ENCODE measurements at regions not wholly inside any gene's neighbourhood (a gene's known extent, or its start where the extent isn't known, plus 50 kb on each side); places are given as distances from the start of the nearest gene placed in this dataset.

DNA sequence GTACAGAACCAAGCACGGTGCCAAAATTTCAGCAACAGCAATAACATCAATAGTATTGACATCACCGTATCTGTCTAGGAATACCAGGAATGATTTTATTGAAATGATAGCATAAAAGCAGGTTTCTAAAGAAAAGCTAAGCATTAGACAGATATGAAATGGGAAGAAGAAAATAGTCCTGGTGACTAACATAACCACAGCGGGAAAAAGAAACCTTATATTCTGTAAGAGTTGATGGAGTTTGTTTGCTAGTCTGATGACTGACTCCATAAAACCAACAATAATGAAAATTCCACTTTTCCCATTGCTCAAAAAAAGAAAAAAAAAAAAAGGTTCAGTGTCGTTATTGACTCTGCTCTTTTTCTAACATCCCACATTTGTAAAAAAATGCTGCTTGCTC lies 668.3 kb downstream of the IPMK start:
- TF ChIP-seq, protein P1, sequence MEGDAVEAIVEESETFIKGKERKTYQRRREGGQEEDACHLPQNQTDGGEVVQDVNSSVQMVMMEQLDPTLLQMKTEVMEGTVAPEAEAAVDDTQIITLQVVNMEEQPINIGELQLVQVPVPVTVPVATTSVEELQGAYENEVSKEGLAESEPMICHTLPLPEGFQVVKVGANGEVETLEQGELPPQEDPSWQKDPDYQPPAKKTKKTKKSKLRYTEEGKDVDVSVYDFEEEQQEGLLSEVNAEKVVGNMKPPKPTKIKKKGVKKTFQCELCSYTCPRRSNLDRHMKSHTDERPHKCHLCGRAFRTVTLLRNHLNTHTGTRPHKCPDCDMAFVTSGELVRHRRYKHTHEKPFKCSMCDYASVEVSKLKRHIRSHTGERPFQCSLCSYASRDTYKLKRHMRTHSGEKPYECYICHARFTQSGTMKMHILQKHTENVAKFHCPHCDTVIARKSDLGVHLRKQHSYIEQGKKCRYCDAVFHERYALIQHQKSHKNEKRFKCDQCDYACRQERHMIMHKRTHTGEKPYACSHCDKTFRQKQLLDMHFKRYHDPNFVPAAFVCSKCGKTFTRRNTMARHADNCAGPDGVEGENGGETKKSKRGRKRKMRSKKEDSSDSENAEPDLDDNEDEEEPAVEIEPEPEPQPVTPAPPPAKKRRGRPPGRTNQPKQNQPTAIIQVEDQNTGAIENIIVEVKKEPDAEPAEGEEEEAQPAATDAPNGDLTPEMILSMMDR (optimal IDR thresholded peaks at IDR 0.05 in 1 of 3, IDR thresholded peaks at IDR 0.05 in 1 of 3, conservative IDR thresholded peaks at IDR 0.05 in 1 of 3; ENCODE audit: extremely low read depth in 1 of 3, insufficient read depth in 2 of 3, low read length in 3 of 3), result no peak
- no peak for TF ChIP-seq EZH2 (IDR thresholded peaks at IDR 0.05; ENCODE audit: low read length)

Measured in keratinocyte (primary cell).